Glomerular visceral epithelial cell (primary cell): ENCODE measurements at regions not wholly inside any gene's neighbourhood (a gene's known extent, or its start where the extent isn't known, plus 50 kb on each side); places are given as distances from the start of the nearest gene placed in this dataset.
"Not testable (repeated sequence)": the region's sequence is repeated elsewhere in the genome, so short reads cannot be mapped to it uniquely, and the experiment has no call there.

ENCODE experiments used
- DNase-seq: peaks from one replicate; pipeline ENCODE4 v3.0.0-alpha.2; 2016; ENCODE audit errors: extremely low spot score

GRCh38 chr1:219726480-219727272, 113.8 kb upstream of the ZC3H11B start:
- no peak for DNase-seq

- DNase-seq: no peak
These were observed 111.5 kb upstream of the ZC3H11B start for GRCh38 chr1:219724440-219724839.

- no peak for DNase-seq
These were observed 104.6 kb upstream of the ZC3H11B start for GRCh38 chr1:219717536-219717935.

GRCh38 chr1:219716611-219717114, 103.8 kb upstream of the ZC3H11B start:
- DNase-seq: no peak

GRCh38 chr1:219713981-219714381, 101.1 kb upstream of the ZC3H11B start:
- DNase-seq: no peak

GRCh38 chr1:219712506-219712905, 99.6 kb upstream of the ZC3H11B start:
- no peak for DNase-seq

- peak; percentile 52 for DNase-seq
These were observed 97.8 kb upstream of the ZC3H11B start for GRCh38 chr1:219710529-219711194.

GRCh38 chr1:219708919-219709543, 96.1 kb upstream of the ZC3H11B start:
- DNase-seq: no peak

GRCh38 chr1:219707885-219708284, 95.0 kb upstream of the ZC3H11B start:
- DNase-seq: not testable (repeated sequence)

- DNase-seq: not testable (repeated sequence)
These were observed 91.4 kb upstream of the ZC3H11B start for GRCh38 chr1:219704331-219704730.

- DNase-seq: no peak
These were observed 90.4 kb upstream of the ZC3H11B start for GRCh38 chr1:219703368-219703639.

- DNase-seq: no peak
These were observed 88.6 kb upstream of the ZC3H11B start for GRCh38 chr1:219701476-219701875.

- peak; percentile 62 for DNase-seq
These were observed 87.0 kb upstream of the ZC3H11B start for GRCh38 chr1:219699870-219700269.

- no peak for DNase-seq
These were observed 84.8 kb upstream of the ZC3H11B start for GRCh38 chr1:219697682-219698081.

GRCh38 chr1:219692981-219693380, 80.1 kb upstream of the ZC3H11B start:
- no peak for DNase-seq

GRCh38 chr1:219689774-219690173, 76.9 kb upstream of the ZC3H11B start:
- no peak for DNase-seq

- DNase-seq: no peak
These were observed 74.9 kb upstream of the ZC3H11B start for GRCh38 chr1:219687779-219688178.

- no peak for DNase-seq
These were observed 73.3 kb upstream of the ZC3H11B start for GRCh38 chr1:219686171-219686570.

- no peak for DNase-seq
These were observed 69.9 kb upstream of the ZC3H11B start for GRCh38 chr1:219682788-219683187.

- no peak for DNase-seq
These were observed 69.0 kb upstream of the ZC3H11B start for GRCh38 chr1:219681876-219682275.

- DNase-seq: no peak
These were observed 63.3 kb upstream of the ZC3H11B start for GRCh38 chr1:219676012-219676765.
